ENCODE measurements at regions not wholly inside any gene's neighbourhood (a gene's known extent, or its start where the extent isn't known, plus 50 kb on each side); places are given as distances from the start of the nearest gene placed in this dataset.

DNA sequence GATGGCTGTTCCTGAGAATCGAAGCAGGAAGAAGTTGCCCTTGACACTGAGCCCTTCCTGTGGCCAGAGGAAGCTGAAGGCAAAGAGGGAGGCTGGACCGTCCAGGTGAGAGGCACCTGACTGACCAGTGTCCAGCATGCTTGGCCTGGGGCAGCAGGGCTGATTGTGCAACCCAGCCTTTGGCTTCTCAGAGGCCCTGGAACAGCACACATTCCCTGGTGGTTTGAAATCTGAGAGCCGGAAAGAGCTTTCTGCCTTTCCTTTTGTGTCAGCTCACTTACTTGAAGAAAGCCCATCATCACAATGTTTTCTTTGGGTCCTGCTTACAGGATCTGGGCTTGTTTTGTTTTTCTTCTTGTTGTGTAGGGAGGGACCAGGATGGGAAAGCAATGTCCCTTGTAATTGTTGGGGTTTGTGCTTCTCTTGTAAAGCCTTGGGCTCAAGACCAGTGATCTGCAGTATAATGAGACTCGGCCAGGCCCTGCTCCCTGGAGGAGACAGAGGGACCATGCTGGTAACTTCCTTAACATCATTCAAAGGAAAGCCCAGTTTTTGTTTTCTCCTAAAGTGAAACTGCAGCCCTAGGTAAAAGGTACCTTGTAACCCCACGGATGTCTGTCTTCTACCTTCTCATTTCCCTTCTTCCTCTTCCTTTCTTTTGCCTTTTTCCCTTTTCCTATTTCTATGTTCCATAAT is 213.7 kb downstream of the NXNL2 start:
- Histone ChIP-seq H3K9ac (ENCODE audit: low read length) (no peak overlapping the region), H3K4me2 (ENCODE audit: low read depth, low read length) (no peak overlapping the region)

GRCh38 chr9:88749420-88749819 is 214.4 kb downstream of the NXNL2 start:
- H3K9me3 ChIP-seq (replicated peaks; ENCODE audit: insufficient read depth, low read length): no peaks in the 10 kb centered on the region
- no peak overlapping the region for H3K4me3 ChIP-seq (ENCODE audit: low read length)
- no peaks in the 10 kb centered on the region for H3K27me3 ChIP-seq (replicated peaks; ENCODE audit: insufficient read depth, low read length)
- DNase-seq: no peak
- H3K9me2 ChIP-seq (replicated peaks; ENCODE audit: insufficient read depth, low read length): no peaks in the 10 kb centered on the region
- H3F3A ChIP-seq (ENCODE audit: insufficient read depth, low read length): no peaks in the 10 kb centered on the region
- 0 out of 2 replicates have a peak, but pooled peaks cover 9% of the 10 kb centered on the region for H3K4me1 ChIP-seq (ENCODE audit: low read length)
- no peaks in the 10 kb centered on the region for H4K20me1 ChIP-seq (ENCODE audit: insufficient read depth, low read length)
- H3K79me2 ChIP-seq (ENCODE audit: low read length): no peaks in the 10 kb centered on the region
- no peak overlapping the region for H3K27ac ChIP-seq (ENCODE audit: low read length)
- H3K9ac ChIP-seq (ENCODE audit: low read length): no peak overlapping the region
- H2AFZ ChIP-seq (ENCODE audit: low read length): no peak overlapping the region
- H3K36me3 ChIP-seq (replicated peaks; ENCODE audit: insufficient read depth, low read length): no peaks in the 10 kb centered on the region
- TF ChIP-seq EZH2phosphoT487 (IDR thresholded peaks at IDR 0.05; ENCODE audit: low read length): no peak
- TF ChIP-seq, protein P1, sequence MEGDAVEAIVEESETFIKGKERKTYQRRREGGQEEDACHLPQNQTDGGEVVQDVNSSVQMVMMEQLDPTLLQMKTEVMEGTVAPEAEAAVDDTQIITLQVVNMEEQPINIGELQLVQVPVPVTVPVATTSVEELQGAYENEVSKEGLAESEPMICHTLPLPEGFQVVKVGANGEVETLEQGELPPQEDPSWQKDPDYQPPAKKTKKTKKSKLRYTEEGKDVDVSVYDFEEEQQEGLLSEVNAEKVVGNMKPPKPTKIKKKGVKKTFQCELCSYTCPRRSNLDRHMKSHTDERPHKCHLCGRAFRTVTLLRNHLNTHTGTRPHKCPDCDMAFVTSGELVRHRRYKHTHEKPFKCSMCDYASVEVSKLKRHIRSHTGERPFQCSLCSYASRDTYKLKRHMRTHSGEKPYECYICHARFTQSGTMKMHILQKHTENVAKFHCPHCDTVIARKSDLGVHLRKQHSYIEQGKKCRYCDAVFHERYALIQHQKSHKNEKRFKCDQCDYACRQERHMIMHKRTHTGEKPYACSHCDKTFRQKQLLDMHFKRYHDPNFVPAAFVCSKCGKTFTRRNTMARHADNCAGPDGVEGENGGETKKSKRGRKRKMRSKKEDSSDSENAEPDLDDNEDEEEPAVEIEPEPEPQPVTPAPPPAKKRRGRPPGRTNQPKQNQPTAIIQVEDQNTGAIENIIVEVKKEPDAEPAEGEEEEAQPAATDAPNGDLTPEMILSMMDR (IDR thresholded peaks at IDR 0.05; ENCODE audit: low read length): no peak
- H3K4me2 ChIP-seq (ENCODE audit: low read depth, low read length): no peak overlapping the region

More for the DNA sequence above, 213.7 kb downstream of the NXNL2 start:
- no peaks in the 10 kb centered on the region for H3K27me3 ChIP-seq (replicated peaks; ENCODE audit: insufficient read depth, low read length)
- 0 out of 2 replicates have a peak, but pooled peaks cover 9% of the 10 kb centered on the region for H3K4me1 ChIP-seq (ENCODE audit: low read length)
- no peaks in the 10 kb centered on the region for H3K9me2 ChIP-seq (replicated peaks; ENCODE audit: insufficient read depth, low read length)
- no peaks in the 10 kb centered on the region for H3K79me2 ChIP-seq (ENCODE audit: low read length)
- H3K4me3 ChIP-seq (ENCODE audit: low read length): no peak overlapping the region
- H3F3A ChIP-seq (ENCODE audit: insufficient read depth, low read length): no peaks in the 10 kb centered on the region
- no peak for DNase-seq
- H3K36me3 ChIP-seq (replicated peaks; ENCODE audit: insufficient read depth, low read length): no peaks in the 10 kb centered on the region
- no peaks in the 10 kb centered on the region for H4K20me1 ChIP-seq (ENCODE audit: insufficient read depth, low read length)
- no peaks in the 10 kb centered on the region for H3K9me3 ChIP-seq (replicated peaks; ENCODE audit: insufficient read depth, low read length)
- TF ChIP-seq, protein P1 (IDR thresholded peaks at IDR 0.05; ENCODE audit: low read length): no peak
- TF ChIP-seq EZH2 (optimal IDR thresholded peaks at IDR 0.05; ENCODE audit: low read depth, low read length) (no peak), EZH2phosphoT487 (IDR thresholded peaks at IDR 0.05; ENCODE audit: low read length) (no peak)
- H3K27ac ChIP-seq (ENCODE audit: low read length): no peak overlapping the region
- H2AFZ ChIP-seq (ENCODE audit: low read length): no peak overlapping the region

DNA sequence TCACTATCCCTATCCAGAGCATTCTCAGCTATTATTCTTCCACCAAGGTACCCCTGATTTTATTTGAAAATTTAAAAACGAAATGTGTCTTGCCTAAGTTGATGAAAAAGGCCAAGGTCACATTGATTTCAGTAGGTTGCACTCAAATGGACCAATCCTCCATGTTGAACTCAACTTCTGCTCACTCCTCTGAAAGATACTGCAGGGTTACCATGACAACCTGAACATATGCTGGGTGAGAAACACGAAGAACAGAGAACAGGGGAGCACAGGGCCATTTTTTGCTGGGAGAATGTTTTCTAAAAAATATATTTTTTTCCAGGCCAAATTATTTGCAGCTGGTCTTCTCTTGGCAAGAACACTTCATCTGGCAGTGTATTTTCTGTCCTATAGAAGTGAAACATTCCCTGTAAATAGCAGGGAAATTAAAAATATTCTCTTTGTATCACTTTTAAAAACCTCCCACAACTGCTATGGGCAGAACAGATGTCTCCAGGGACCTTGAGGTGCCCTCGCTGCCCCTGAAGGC is 215.9 kb downstream of the NXNL2 start:
- no peaks in the 10 kb centered on the region for H3K9me3 ChIP-seq (replicated peaks; ENCODE audit: insufficient read depth, low read length)
- no peaks in the 10 kb centered on the region for H4K20me1 ChIP-seq (ENCODE audit: insufficient read depth, low read length)
- no peak overlapping the region for H3K4me3 ChIP-seq (ENCODE audit: low read length)
- no peaks in the 10 kb centered on the region for H3K27me3 ChIP-seq (replicated peaks; ENCODE audit: insufficient read depth, low read length)
- no peak overlapping the region for H3K27ac ChIP-seq (ENCODE audit: low read length)
- peaks cover 4% of the 10 kb centered on the region; the same call in 1 of the 2 replicates for H3F3A ChIP-seq (ENCODE audit: insufficient read depth, low read length)
- DNase-seq: no peak
- no peak overlapping the region for H3K9ac ChIP-seq (ENCODE audit: low read length)
- no peaks in the 10 kb centered on the region for H3K9me2 ChIP-seq (replicated peaks; ENCODE audit: insufficient read depth, low read length)
- TF ChIP-seq EZH2 (optimal IDR thresholded peaks at IDR 0.05; ENCODE audit: low read depth, low read length) (no peak), EZH2phosphoT487 (IDR thresholded peaks at IDR 0.05; ENCODE audit: low read length) (no peak)
- TF ChIP-seq, protein P1 (IDR thresholded peaks at IDR 0.05; ENCODE audit: low read length): no peak
- H3K4me1 ChIP-seq (ENCODE audit: low read length): peaks cover 12% of the 10 kb centered on the region; the same call in 1 of the 2 replicates
- H3K36me3 ChIP-seq (replicated peaks; ENCODE audit: insufficient read depth, low read length): no peaks in the 10 kb centered on the region
- H3K79me2 ChIP-seq (ENCODE audit: low read length): no peaks in the 10 kb centered on the region
- no peak overlapping the region for H2AFZ ChIP-seq (ENCODE audit: low read length)
- H3K4me2 ChIP-seq (ENCODE audit: low read depth, low read length): no peak overlapping the region
